H9 (cell line): ENCODE measurements at regions not wholly inside any gene's neighbourhood (a gene's known extent, or its start where the extent isn't known, plus 50 kb on each side); places are given as distances from the start of the nearest gene placed in this dataset.

Experiments used
- DNase-seq: peaks from one replicate; pipeline ENCODE4 v3.0.0-alpha.2; 2017
- H2AFZ ChIP-seq: one replicate; pipeline ENCODE4 v1.6.1; 2013; ENCODE audit warnings: mild to moderate bottlenecking, low read length, control low read depth, moderate library complexity
- H2AK5ac ChIP-seq: 2 replicates; pipeline ENCODE4 v1.6.1; 2013; ENCODE audit warnings: low read length, control low read depth, mixed read lengths; ENCODE audit not compliant: insufficient read length
- H2BK120ac ChIP-seq: one replicate; pipeline ENCODE4 v1.6.1; 2013; ENCODE audit warnings: low read depth, mild to moderate bottlenecking, low read length, control low read depth, inconsistent platforms; ENCODE audit not compliant: poor library complexity, severe bottlenecking
- H2BK12ac ChIP-seq: 2 replicates; pipeline ENCODE4 v1.6.1; 2013; ENCODE audit warnings: low read length, control low read depth, mixed read lengths, low read depth; ENCODE audit not compliant: insufficient read length
- H2BK15ac ChIP-seq: 2 replicates; pipeline ENCODE4 v1.6.1; 2013; ENCODE audit warnings: low read depth, low read length, control low read depth
- H2BK20ac ChIP-seq: one replicate; pipeline ENCODE4 v1.6.1; 2013; ENCODE audit warnings: low read depth, mild to moderate bottlenecking, low read length, control low read depth, inconsistent platforms; ENCODE audit not compliant: poor library complexity, severe bottlenecking
- H2BK5ac ChIP-seq: 2 replicates; pipeline ENCODE4 v1.6.1; 2013; ENCODE audit warnings: low read length, control low read depth, mixed read lengths; ENCODE audit not compliant: insufficient read length
- H3K14ac ChIP-seq: 2 replicates; pipeline ENCODE4 v1.6.1; 2013; ENCODE audit warnings: low read length, control low read depth; ENCODE audit not compliant: insufficient read depth
- H3K18ac ChIP-seq: 2 replicates; pipeline ENCODE4 v1.6.1; 2013; ENCODE audit warnings: low read depth, mild to moderate bottlenecking, mixed read lengths, low read length, control low read depth; ENCODE audit not compliant: insufficient read length
- H3K23ac ChIP-seq: 2 replicates; pipeline ENCODE4 v1.6.1; 2013; ENCODE audit warnings: low read length, control low read depth, mixed read lengths, low read depth; ENCODE audit not compliant: insufficient read length
- H3K23me2 ChIP-seq: 2 replicates; pipeline ENCODE4 v1.6.1; 2013; ENCODE audit warnings: low read depth, mild to moderate bottlenecking, mixed read lengths, low read length, control low read depth; ENCODE audit not compliant: insufficient read length, poor library complexity, severe bottlenecking
- H3K27ac ChIP-seq: 2 replicates; pipeline ENCODE4 v1.5.1; 2013; ENCODE audit warnings: low read length, control low read depth, mixed read lengths, low read depth; ENCODE audit not compliant: insufficient read length
- H3K27me3 ChIP-seq: 2 replicates; pipeline ENCODE4 v1.6.1; 2013; ENCODE audit warnings: low read length, control low read depth, inconsistent platforms; ENCODE audit not compliant: insufficient read depth
- H3K4ac ChIP-seq: 2 replicates; pipeline ENCODE4 v1.6.1; 2013; ENCODE audit warnings: low read depth, mild to moderate bottlenecking, control low read depth, inconsistent platforms, low read length, moderate library complexity
- H3K4me1 ChIP-seq: 2 replicates; pipeline ENCODE4 v1.6.1; 2013; ENCODE audit warnings: low read length, control low read depth, inconsistent platforms; ENCODE audit not compliant: insufficient read depth
- H3K4me2 ChIP-seq: 2 replicates; pipeline ENCODE4 v1.6.1; 2013; ENCODE audit warnings: low read length, control low read depth, mixed read lengths; ENCODE audit not compliant: insufficient read length, insufficient read depth
- H3K56ac ChIP-seq: 2 replicates; pipeline ENCODE4 v1.6.1; 2013; ENCODE audit warnings: low read depth, mild to moderate bottlenecking, mixed read lengths, low read length, control low read depth; ENCODE audit not compliant: insufficient read length
- H3K79me1 ChIP-seq: 2 replicates; pipeline ENCODE4 v1.6.1; 2013; ENCODE audit warnings: low read depth, mild to moderate bottlenecking, moderate library complexity, low read length, control low read depth, inconsistent platforms; ENCODE audit not compliant: insufficient read depth, poor library complexity, severe bottlenecking
- H3K79me2 ChIP-seq: 2 replicates; pipeline ENCODE4 v1.6.1; 2013; ENCODE audit warnings: low read length, control low read depth, inconsistent platforms; ENCODE audit not compliant: insufficient read depth
- H3K9ac ChIP-seq: 2 replicates; pipeline ENCODE4 v1.6.1; 2013; ENCODE audit warnings: low read length, control low read depth, mixed read lengths; ENCODE audit not compliant: insufficient read length; ENCODE audit errors: extremely low read depth
- H3K9me3 ChIP-seq: one replicate; pipeline ENCODE4 v1.6.1; 2013; ENCODE audit warnings: low read depth, low read length, inconsistent platforms; ENCODE audit not compliant: control insufficient read depth
- H3T11ph ChIP-seq: one replicate; pipeline ENCODE4 v1.6.1; 2013; ENCODE audit warnings: mild to moderate bottlenecking, low read length, control low read depth, inconsistent platforms
- H4K20me1 ChIP-seq: one replicate; pipeline ENCODE4 v1.6.1; 2013; ENCODE audit not compliant: control insufficient read depth, insufficient read length, insufficient read depth
- H4K5ac ChIP-seq: 2 replicates; pipeline ENCODE4 v1.6.1; 2013; ENCODE audit warnings: low read depth, mild to moderate bottlenecking, mixed read lengths, low read length, control low read depth; ENCODE audit not compliant: insufficient read length
- H4K8ac ChIP-seq: replicated peaks from 2 replicates; pipeline ENCODE4 v1.6.1; 2013; ENCODE audit warnings: low read length, control low read depth, mixed read lengths, low read depth; ENCODE audit not compliant: insufficient read length
- H4K91ac ChIP-seq: 2 replicates; pipeline ENCODE4 v1.6.1; 2013; ENCODE audit warnings: low read depth, mild to moderate bottlenecking, moderate library complexity, mixed read lengths, low read length, control low read depth; ENCODE audit not compliant: insufficient read length
- H3K27ac Mint-ChIP-seq, 3 experiments: 2 replicates in 2 of 3; 3 replicates in 1 of 3; pipeline ENCODE4 v1.8.0; 2020 to 2021; ENCODE audit warnings: mixed read lengths in 3 of 3, mild to moderate bottlenecking in 1 of 3, moderate library complexity in 1 of 3
- H3K27me3 Mint-ChIP-seq: 2 replicates; pipeline ENCODE4 v1.8.0; 2021; ENCODE audit warnings: low read depth, mild to moderate bottlenecking, moderate library complexity, mixed read lengths
- H3K36me3 Mint-ChIP-seq, 3 experiments: 2 replicates in 2 of 3; 3 replicates in 1 of 3; pipeline ENCODE4 v1.8.0; 2020 to 2021; ENCODE audit warnings: low read depth in 3 of 3, mixed read lengths in 3 of 3; ENCODE audit not compliant: insufficient read depth in 1 of 3
- H3K4me1 Mint-ChIP-seq, 2 experiments: 2 replicates each; pipeline ENCODE4 v1.8.0; 2020; ENCODE audit warnings: mixed read lengths in 2 of 2
- H3K4me3 Mint-ChIP-seq, 2 experiments: 2 replicates in 1 of 2; 3 replicates in 1 of 2; pipeline ENCODE4 v1.8.0; 2020 to 2021; ENCODE audit warnings: mild to moderate bottlenecking in 2 of 2, mixed read lengths in 2 of 2, moderate library complexity in 1 of 2
- H3K9me3 Mint-ChIP-seq, 2 experiments: 2 replicates in 1 of 2; 3 replicates in 1 of 2; pipeline ENCODE4 v1.8.0; 2020; ENCODE audit warnings: mild to moderate bottlenecking in 2 of 2, mixed read lengths in 2 of 2, moderate library complexity in 1 of 2
- WGBS: extraction: QIAGEN DNeasy Blood & Tissue Kit; methylation state at CpG from one replicate; pipeline ENCODE4 v1.1.7; 2013; ENCODE audit warnings: missing lambda C conversion rate, low lambda C conversion rate, mixed read lengths; ENCODE audit not compliant: insufficient read length; ENCODE audit errors: extremely low coverage; 5-methylcytosine and 5-hydroxymethylcytosine counted together
- TF ChIP-seq, protein P1 (sequence below): fragments of 200-600 bp; sonication (generic); conservative IDR thresholded peaks from 3 replicates; pipeline ENCODE4 v1.8.0; 2021; ENCODE audit warnings: antibody characterized with exemption, mild to moderate bottlenecking

DNA sequence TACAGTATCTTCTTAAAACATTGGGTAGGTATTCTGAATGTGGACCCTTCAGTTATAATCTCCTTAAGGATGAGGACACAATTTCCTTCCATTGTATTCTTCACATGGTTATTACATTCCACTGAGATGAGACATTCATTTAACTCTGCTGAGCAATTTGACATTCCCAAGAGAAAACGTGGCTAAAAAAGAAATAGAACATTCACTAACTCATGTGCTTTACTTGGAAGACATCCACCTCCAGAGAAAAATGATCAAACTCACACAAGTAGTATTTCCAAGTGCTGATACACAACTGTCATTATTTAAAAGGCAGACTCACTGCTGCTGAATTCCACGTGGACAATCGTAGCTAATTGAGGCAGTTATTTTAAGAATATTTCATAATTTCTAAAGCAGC, 227.9 kb upstream of the ANKRD50 start:
- H3K36me3 Mint-ChIP-seq: no peaks in the 10 kb centered on the region
- WGBS: no CpG with 5 or more reads among the region's 3 CpGs
- no peaks in the 10 kb centered on the region for H3K27me3 Mint-ChIP-seq
- Histone ChIP-seq H2BK120ac (no peak overlapping the region), H2BK15ac (no peak overlapping the region), H4K20me1 (no peaks in the 10 kb centered on the region), H2BK5ac (no peak overlapping the region), H3K14ac (no peak overlapping the region), H3K9me3 (no peaks in the 10 kb centered on the region), H3K79me1 (no peaks in the 10 kb centered on the region), H3K4ac (no peak overlapping the region), H4K8ac (no peak overlapping the region), H4K5ac (no peak overlapping the region), H2BK12ac (no peak overlapping the region), H2BK20ac (no peak overlapping the region), H3K79me2 (no peaks in the 10 kb centered on the region), H2AK5ac (no peak overlapping the region), H3K18ac (no peak overlapping the region), H2AFZ (no peak overlapping the region), H3K9ac (no peak overlapping the region), H3K23ac (no peak overlapping the region), H3K4me2 (no peak overlapping the region), H4K91ac (no peak overlapping the region), H3T11ph (no peak overlapping the region), H3K23me2 (no peaks in the 10 kb centered on the region), H3K27me3 (no peaks in the 10 kb centered on the region), H3K4me1 (peaks cover 5% of the 10 kb centered on the region; the same call in 1 of the 2 replicates), H3K27ac (no peak overlapping the region), H3K56ac (no peak overlapping the region)
- TF ChIP-seq, protein P1, sequence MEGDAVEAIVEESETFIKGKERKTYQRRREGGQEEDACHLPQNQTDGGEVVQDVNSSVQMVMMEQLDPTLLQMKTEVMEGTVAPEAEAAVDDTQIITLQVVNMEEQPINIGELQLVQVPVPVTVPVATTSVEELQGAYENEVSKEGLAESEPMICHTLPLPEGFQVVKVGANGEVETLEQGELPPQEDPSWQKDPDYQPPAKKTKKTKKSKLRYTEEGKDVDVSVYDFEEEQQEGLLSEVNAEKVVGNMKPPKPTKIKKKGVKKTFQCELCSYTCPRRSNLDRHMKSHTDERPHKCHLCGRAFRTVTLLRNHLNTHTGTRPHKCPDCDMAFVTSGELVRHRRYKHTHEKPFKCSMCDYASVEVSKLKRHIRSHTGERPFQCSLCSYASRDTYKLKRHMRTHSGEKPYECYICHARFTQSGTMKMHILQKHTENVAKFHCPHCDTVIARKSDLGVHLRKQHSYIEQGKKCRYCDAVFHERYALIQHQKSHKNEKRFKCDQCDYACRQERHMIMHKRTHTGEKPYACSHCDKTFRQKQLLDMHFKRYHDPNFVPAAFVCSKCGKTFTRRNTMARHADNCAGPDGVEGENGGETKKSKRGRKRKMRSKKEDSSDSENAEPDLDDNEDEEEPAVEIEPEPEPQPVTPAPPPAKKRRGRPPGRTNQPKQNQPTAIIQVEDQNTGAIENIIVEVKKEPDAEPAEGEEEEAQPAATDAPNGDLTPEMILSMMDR: no peak
- peaks cover 11 to 14% of the 10 kb centered on the region in 2 experiments for H3K4me1 Mint-ChIP-seq
- no peak overlapping the region for H3K4me3 Mint-ChIP-seq
- H3K9me3 Mint-ChIP-seq: no peaks in the 10 kb centered on the region
- H3K27ac Mint-ChIP-seq: no peak overlapping the region
- DNase-seq: no peak
